SK-N-SH treated with all-trans-retinoic acid at 6 μM for 48 hours (cell line): ENCODE measurements at regions not wholly inside any gene's neighbourhood (a gene's known extent, or its start where the extent isn't known, plus 50 kb on each side); places are given as distances from the start of the nearest gene placed in this dataset.

Experiments
- ATAC-seq: fragments of 200-7000 bp; cut with Tn5 transposase; 3 replicates; pipeline ENCODE4 v1.9.1; 2020; ENCODE audit warnings: mild to moderate bottlenecking, moderate library complexity
- ARNTL ChIP-seq: fragments of 450-650 bp; formaldehyde crosslinking; IDR thresholded peaks from 2 replicates; pipeline ENCODE4 v1.5.0; 2020; ENCODE audit warnings: low read depth, mild to moderate bottlenecking, moderate library complexity, borderline replicate concordance
- BACH2 ChIP-seq: fragments of 250-450 bp; sonication (Bioruptor Pico); IDR thresholded peaks from 2 replicates; pipeline ENCODE4 v1.9.0; 2021; ENCODE audit warnings: mild to moderate bottlenecking, borderline replicate concordance
- CSDC2 ChIP-seq: fragments of 250-450 bp; sonication (Bioruptor Pico); IDR thresholded peaks from 2 replicates; pipeline ENCODE4 v1.5.0; 2020; ENCODE audit warnings: mild to moderate bottlenecking, moderate library complexity
- CSRNP3 ChIP-seq: fragments of 250-450 bp; sonication (Bioruptor Pico); IDR thresholded peaks from 2 replicates; pipeline ENCODE4 v1.5.1; 2021; ENCODE audit warnings: mild to moderate bottlenecking, moderate library complexity
- ESRRG ChIP-seq: fragments of 250-450 bp; sonication (Bioruptor Pico); IDR thresholded peaks from 2 replicates; pipeline ENCODE4 v1.6.1; 2021; ENCODE audit warnings: mild to moderate bottlenecking
- GLIS3 ChIP-seq: fragments of 250-450 bp; sonication (Bioruptor Pico); IDR thresholded peaks from 2 replicates; pipeline ENCODE4 v1.5.0; 2020; ENCODE audit warnings: mild to moderate bottlenecking, moderate library complexity
- ISL1 ChIP-seq: fragments of 250-450 bp; sonication (Bioruptor Pico); IDR thresholded peaks from 2 replicates; pipeline ENCODE4 v2.1.2; 2022; ENCODE audit warnings: mild to moderate bottlenecking, moderate library complexity
- OSR1 ChIP-seq: fragments of 250-450 bp; sonication (Bioruptor Pico); IDR thresholded peaks from 2 replicates; pipeline ENCODE4 v1.8.0; 2022; ENCODE audit warnings: moderate library complexity, mild to moderate bottlenecking, inconsistent platforms
- PATZ1 ChIP-seq: fragments of 250-450 bp; sonication (Bioruptor Pico); IDR thresholded peaks from 2 replicates; pipeline ENCODE4 v1.8.0; 2020; ENCODE audit warnings: mild to moderate bottlenecking, moderate library complexity, borderline replicate concordance
- POU6F1 ChIP-seq: fragments of 250-450 bp; sonication (Bioruptor Pico); IDR thresholded peaks from 2 replicates; pipeline ENCODE4 v1.8.0; 2021; ENCODE audit warnings: low read depth, mild to moderate bottlenecking, moderate library complexity, borderline replicate concordance
- PPARA ChIP-seq: fragments of 250-450 bp; sonication (Bioruptor Pico); IDR thresholded peaks from 2 replicates; pipeline ENCODE4 v1.5.0; 2020; ENCODE audit warnings: mild to moderate bottlenecking, borderline replicate concordance
- RARB ChIP-seq: fragments of 250-450 bp; sonication (Bioruptor Pico); IDR thresholded peaks from 2 replicates; pipeline ENCODE4 v1.8.0; 2021; ENCODE audit warnings: mild to moderate bottlenecking, moderate library complexity
- SNAI2 ChIP-seq: fragments of 250-450 bp; sonication (Bioruptor Pico); IDR thresholded peaks from 2 replicates; pipeline ENCODE4 v1.5.0; 2020; ENCODE audit warnings: mild to moderate bottlenecking, moderate library complexity
- TCF4 ChIP-seq: fragments of 250-450 bp; sonication (Bioruptor Pico); IDR thresholded peaks from 2 replicates; pipeline ENCODE4 v1.8.0; 2021; ENCODE audit warnings: mild to moderate bottlenecking, moderate library complexity, borderline replicate concordance
- TOX ChIP-seq: fragments of 250-450 bp; sonication (Bioruptor Pico); IDR thresholded peaks from 2 replicates; pipeline ENCODE4 v1.8.0; 2021; ENCODE audit warnings: mild to moderate bottlenecking, moderate library complexity, borderline replicate concordance
- TSHZ2 ChIP-seq: fragments of 250-450 bp; sonication (Bioruptor Pico); IDR thresholded peaks from 2 replicates; pipeline ENCODE4 v1.5.0; 2020; ENCODE audit warnings: mild to moderate bottlenecking, moderate library complexity
- ZC3H10 ChIP-seq: fragments of 250-450 bp; sonication (Bioruptor Pico); IDR thresholded peaks from 2 replicates; pipeline ENCODE4 v1.5.1; 2021; ENCODE audit warnings: mild to moderate bottlenecking, moderate library complexity
- ZFP3 ChIP-seq: fragments of 250-450 bp; sonication (Bioruptor Pico); IDR thresholded peaks from 2 replicates; pipeline ENCODE4 v1.5.0; 2020; ENCODE audit warnings: mild to moderate bottlenecking, moderate library complexity
- ZFP30 ChIP-seq: fragments of 450-650 bp; formaldehyde crosslinking; IDR thresholded peaks from 2 replicates; pipeline ENCODE4 v1.5.0; 2022; ENCODE audit warnings: mild to moderate bottlenecking, moderate library complexity
- ZNF565 ChIP-seq: fragments of 450-650 bp; formaldehyde crosslinking; conservative IDR thresholded peaks from 2 replicates; pipeline ENCODE4 v1.5.0; 2020; ENCODE audit warnings: low read depth, mild to moderate bottlenecking, moderate library complexity
- ZNF70 ChIP-seq: fragments of 450-650 bp; formaldehyde crosslinking; IDR thresholded peaks from 2 replicates; pipeline ENCODE4 v1.5.0; 2020; ENCODE audit warnings: mild to moderate bottlenecking, moderate library complexity
- ZNF8 ChIP-seq: fragments of 450-650 bp; formaldehyde crosslinking; IDR thresholded peaks from 2 replicates; pipeline ENCODE4 v1.5.0; 2020; ENCODE audit warnings: mild to moderate bottlenecking, moderate library complexity
- TF ChIP-seq, protein P1 (sequence below): fragments of 250-450 bp; sonication (Bioruptor Pico); IDR thresholded peaks from 2 replicates; pipeline ENCODE4 v1.5.1; 2020; ENCODE audit warnings: low read depth, mild to moderate bottlenecking, moderate library complexity

DNA sequence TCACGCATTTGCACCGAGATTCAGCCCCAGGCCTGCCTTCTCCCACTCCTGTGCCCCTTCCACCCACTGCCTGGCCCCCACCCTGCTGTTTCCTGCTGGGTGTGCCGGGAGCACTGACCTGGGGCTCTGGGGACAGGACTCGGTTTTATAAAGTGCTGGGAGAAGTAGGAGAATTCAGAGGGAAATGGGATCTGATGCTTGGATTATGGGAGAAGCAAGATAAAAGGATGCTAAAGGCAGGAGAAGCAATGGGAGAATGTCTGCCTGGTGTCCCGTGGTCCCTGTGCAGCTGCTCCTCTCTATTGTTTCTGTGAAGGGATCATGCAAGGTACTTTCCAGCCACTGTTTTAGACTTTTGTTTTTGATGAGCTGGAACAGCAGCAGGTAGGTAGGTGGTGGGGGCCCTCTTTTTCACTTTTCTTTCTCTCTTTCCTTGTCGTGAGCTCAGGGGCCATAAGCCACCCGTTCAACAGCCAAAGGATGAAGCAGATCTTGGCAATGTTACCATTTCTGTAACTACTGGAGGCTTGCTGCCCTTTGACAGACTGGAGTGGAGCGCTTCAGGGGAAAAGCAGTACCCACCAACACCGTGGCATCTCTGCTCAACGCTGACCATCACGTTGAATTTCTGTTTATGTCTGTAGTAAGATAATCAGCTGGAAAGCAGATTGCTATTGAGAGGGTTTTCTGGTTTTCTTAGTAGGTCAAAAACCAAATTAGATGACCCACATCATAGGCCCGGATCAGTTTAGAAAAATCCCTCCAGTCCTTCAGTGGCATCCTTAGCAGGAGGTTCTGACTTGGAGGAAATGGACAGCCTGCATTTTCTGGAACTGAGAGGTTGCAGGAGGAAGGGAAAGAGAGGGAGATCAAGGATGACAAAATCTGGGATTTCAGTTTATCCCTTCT is 63.8 kb upstream of the ENPP6 start:
- no peak for TF ChIP-seq GLIS3 (CRISPR knock-in tag)
- TF ChIP-seq, protein P1, sequence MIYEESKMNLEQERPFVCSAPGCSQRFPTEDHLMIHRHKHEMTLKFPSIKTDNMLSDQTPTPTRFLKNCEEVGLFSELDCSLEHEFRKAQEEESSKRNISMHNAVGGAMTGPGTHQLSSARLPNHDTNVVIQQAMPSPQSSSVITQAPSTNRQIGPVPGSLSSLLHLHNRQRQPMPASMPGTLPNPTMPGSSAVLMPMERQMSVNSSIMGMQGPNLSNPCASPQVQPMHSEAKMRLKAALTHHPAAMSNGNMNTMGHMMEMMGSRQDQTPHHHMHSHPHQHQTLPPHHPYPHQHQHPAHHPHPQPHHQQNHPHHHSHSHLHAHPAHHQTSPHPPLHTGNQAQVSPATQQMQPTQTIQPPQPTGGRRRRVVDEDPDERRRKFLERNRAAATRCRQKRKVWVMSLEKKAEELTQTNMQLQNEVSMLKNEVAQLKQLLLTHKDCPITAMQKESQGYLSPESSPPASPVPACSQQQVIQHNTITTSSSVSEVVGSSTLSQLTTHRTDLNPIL (CRISPR knock-in tag), result no peak
- TF ChIP-seq ISL1 (CRISPR knock-in tag), result no peak
- no peak for TF ChIP-seq ESRRG (CRISPR knock-in tag)
- TF ChIP-seq TCF4 (CRISPR knock-in tag), result no peak
- no peak for TF ChIP-seq TSHZ2 (CRISPR knock-in tag)
- TF ChIP-seq ZNF565, result no peak
- TF ChIP-seq ZNF8 (CRISPR knock-in tag), result no peak
- TF ChIP-seq RARB (CRISPR knock-in tag), result no peak
- TF ChIP-seq PPARA (CRISPR knock-in tag), result no peak
- no peak for TF ChIP-seq CSRNP3 (CRISPR knock-in tag)
- TF ChIP-seq ARNTL (CRISPR knock-in tag), result no peak
- TF ChIP-seq PATZ1 (CRISPR knock-in tag), result no peak
- TF ChIP-seq ZNF70 (CRISPR knock-in tag), result no peak
- no peak for TF ChIP-seq ZFP3 (CRISPR knock-in tag)
- TF ChIP-seq ZC3H10, result no peak
- no peak for TF ChIP-seq CSDC2
- no peak for TF ChIP-seq BACH2 (CRISPR knock-in tag)
- TF ChIP-seq TOX (CRISPR knock-in tag), result no peak
- ATAC-seq, result no peak

GRCh38 chr4:184280591-184281071 is 63.0 kb upstream of the ENPP6 start:
- ATAC-seq, result no peak

DNA sequence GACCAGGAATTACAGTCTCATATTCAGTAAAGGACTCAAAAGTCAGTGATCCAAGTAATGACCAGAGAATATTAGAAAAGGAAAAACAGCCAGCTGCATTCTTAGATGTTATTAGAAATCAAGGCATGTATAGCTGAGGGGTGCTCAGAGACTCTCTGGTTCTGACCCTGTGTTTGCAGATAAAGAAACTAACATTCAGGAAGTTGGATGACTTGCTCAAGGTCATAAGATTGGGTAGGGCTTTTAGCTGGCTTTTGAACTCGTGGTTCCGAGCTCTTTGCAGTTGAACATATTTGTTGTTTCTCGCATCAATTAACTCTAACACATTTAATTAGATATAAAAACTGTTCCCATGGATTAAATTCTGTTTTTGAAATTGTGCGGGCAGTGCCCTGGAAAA is 62.5 kb upstream of the ENPP6 start:
- no peak for ATAC-seq
- TF ChIP-seq CSDC2 (no peak), TCF4 (CRISPR knock-in tag) (no peak), BACH2 (CRISPR knock-in tag) (no peak), RARB (CRISPR knock-in tag) (no peak), OSR1 (CRISPR knock-in tag) (no peak), ZFP3 (CRISPR knock-in tag) (no peak), ZNF565 (no peak), ZNF8 (CRISPR knock-in tag) (no peak), ARNTL (CRISPR knock-in tag) (no peak), SNAI2 (CRISPR knock-in tag) (no peak), TOX (CRISPR knock-in tag) (no peak), POU6F1 (CRISPR knock-in tag) (no peak), PPARA (CRISPR knock-in tag) (no peak), CSRNP3 (CRISPR knock-in tag) (no peak), ISL1 (CRISPR knock-in tag) (no peak), ZNF70 (CRISPR knock-in tag) (no peak), PATZ1 (CRISPR knock-in tag) (no peak)

More at GRCh38 chr4:184280591-184281071, 63.0 kb upstream of the ENPP6 start:
- TF ChIP-seq ZFP30 (CRISPR knock-in tag), result no peak
- no peak for TF ChIP-seq ZC3H10
- TF ChIP-seq TCF4 (CRISPR knock-in tag), result no peak
- no peak for TF ChIP-seq SNAI2 (CRISPR knock-in tag)
- TF ChIP-seq TOX (CRISPR knock-in tag), result no peak
